PFSK-1 (cell line): ENCODE measurements at regions not wholly inside any gene's neighbourhood (a gene's known extent, or its start where the extent isn't known, plus 50 kb on each side); places are given as distances from the start of the nearest gene placed in this dataset.

ENCODE experiments used
- FOXP2 ChIP-seq: optimal IDR thresholded peaks from 2 replicates; pipeline ENCODE3; 2011; ENCODE audit warnings: borderline replicate concordance, control low read depth, inconsistent platforms; ENCODE audit not compliant: insufficient read depth; ENCODE audit errors: extremely low read length, extremely low read depth
- POLR2AphosphoS5 ChIP-seq: IDR thresholded peaks from 2 replicates; pipeline ENCODE4 v1.6.1; 2012; ENCODE audit warnings: low read depth, mild to moderate bottlenecking, control low read depth, low read length, moderate library complexity
- SIN3A ChIP-seq: IDR thresholded peaks from 2 replicates; pipeline ENCODE4 v1.6.1; 2012; ENCODE audit warnings: mild to moderate bottlenecking, low read length, moderate library complexity, borderline replicate concordance; ENCODE audit not compliant: insufficient read depth
- TAF1 ChIP-seq: IDR thresholded peaks from 2 replicates; pipeline ENCODE4 v1.6.1; 2012; ENCODE audit warnings: low read length, control low read depth, borderline replicate concordance; ENCODE audit not compliant: insufficient read depth
- TF ChIP-seq, protein P1 (sequence below), 2 experiments: IDR thresholded peaks; 2 replicates each; pipeline versions ENCODE4 v1.6.1 to v1.8.0; 2011 to 2012; ENCODE audit warnings: low read depth in 2 of 2, low read length in 2 of 2, control low read depth in 1 of 2, inconsistent platforms in 1 of 2, mild to moderate bottlenecking in 1 of 2, moderate library complexity in 1 of 2; ENCODE audit not compliant: insufficient read depth in 1 of 2

DNA sequence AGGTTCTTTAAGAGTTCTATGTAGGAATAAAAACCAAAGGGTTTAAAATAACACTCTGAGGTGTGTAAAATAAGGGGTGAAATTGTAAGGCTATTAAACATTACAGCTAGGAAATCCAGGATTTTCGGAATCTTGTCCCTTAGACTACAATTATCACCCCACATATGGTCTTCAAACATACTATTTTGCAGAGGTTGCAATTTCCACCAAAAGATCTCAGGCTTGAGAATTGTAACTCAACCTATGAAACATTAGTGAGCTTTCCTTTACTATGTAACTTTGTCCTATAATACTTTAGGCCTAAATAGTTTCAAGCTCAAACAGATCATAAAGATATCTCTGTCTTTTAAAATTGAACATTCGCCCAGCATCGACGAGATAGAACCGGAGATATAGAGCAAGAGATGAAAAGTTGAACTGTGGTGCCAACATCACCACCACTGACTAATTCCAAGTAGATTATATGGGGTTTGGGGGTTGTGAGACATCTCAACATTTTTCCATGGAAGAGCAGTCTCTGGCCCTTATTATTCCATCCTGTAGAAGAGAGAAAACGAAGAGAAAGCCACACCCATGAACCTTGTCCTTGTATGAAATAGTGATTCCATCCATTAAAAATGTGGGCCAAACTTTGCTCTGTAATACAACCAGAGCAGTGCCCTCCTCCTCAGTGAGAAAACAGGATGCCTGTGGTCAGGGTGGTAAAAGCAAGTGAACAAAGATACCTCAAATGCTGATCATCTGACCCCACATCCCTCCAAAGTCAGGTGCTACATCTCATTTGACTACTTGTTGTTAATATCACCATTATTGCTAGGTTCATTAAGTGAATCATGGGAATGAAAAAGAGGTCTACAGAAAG, 284.5 kb upstream of the GJE1 start:
- no peak for TF ChIP-seq POLR2AphosphoS5
- TF ChIP-seq, protein P1, sequence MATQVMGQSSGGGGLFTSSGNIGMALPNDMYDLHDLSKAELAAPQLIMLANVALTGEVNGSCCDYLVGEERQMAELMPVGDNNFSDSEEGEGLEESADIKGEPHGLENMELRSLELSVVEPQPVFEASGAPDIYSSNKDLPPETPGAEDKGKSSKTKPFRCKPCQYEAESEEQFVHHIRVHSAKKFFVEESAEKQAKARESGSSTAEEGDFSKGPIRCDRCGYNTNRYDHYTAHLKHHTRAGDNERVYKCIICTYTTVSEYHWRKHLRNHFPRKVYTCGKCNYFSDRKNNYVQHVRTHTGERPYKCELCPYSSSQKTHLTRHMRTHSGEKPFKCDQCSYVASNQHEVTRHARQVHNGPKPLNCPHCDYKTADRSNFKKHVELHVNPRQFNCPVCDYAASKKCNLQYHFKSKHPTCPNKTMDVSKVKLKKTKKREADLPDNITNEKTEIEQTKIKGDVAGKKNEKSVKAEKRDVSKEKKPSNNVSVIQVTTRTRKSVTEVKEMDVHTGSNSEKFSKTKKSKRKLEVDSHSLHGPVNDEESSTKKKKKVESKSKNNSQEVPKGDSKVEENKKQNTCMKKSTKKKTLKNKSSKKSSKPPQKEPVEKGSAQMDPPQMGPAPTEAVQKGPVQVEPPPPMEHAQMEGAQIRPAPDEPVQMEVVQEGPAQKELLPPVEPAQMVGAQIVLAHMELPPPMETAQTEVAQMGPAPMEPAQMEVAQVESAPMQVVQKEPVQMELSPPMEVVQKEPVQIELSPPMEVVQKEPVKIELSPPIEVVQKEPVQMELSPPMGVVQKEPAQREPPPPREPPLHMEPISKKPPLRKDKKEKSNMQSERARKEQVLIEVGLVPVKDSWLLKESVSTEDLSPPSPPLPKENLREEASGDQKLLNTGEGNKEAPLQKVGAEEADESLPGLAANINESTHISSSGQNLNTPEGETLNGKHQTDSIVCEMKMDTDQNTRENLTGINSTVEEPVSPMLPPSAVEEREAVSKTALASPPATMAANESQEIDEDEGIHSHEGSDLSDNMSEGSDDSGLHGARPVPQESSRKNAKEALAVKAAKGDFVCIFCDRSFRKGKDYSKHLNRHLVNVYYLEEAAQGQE (IDR thresholded peaks at IDR 0.05; ENCODE audit: insufficient read depth in 1 of 2, low read depth in 2 of 2, low read length in 2 of 2) = no peak
- TF ChIP-seq SIN3A = no peak
- TF ChIP-seq FOXP2 = no peak
- TF ChIP-seq TAF1 = no peak

DNA sequence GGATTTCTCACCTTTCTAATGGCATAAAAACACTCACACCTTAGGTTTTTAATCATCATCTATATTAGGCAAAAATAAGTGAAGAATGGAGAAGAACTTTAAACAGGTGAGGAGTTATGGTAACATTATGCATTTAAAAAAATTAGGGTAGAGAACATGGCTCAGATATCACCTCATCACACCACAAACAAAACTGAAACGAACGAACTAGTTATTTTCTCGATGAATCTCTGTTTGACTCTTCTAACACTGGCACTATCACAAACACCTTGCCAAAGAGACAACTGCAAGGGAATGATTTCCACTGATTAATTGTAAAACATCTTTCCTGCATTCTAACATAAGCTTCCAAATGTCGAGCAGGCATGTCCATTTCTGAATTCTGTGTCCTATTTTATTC, 286.1 kb upstream of the GJE1 start:
- TF ChIP-seq TAF1 = no peak
- TF ChIP-seq, protein P1 (IDR thresholded peaks at IDR 0.05; ENCODE audit: insufficient read depth in 1 of 2, low read depth in 2 of 2, low read length in 2 of 2) = no peak
- TF ChIP-seq SIN3A = no peak
- no peak for TF ChIP-seq FOXP2
- TF ChIP-seq POLR2AphosphoS5 = no peak

DNA sequence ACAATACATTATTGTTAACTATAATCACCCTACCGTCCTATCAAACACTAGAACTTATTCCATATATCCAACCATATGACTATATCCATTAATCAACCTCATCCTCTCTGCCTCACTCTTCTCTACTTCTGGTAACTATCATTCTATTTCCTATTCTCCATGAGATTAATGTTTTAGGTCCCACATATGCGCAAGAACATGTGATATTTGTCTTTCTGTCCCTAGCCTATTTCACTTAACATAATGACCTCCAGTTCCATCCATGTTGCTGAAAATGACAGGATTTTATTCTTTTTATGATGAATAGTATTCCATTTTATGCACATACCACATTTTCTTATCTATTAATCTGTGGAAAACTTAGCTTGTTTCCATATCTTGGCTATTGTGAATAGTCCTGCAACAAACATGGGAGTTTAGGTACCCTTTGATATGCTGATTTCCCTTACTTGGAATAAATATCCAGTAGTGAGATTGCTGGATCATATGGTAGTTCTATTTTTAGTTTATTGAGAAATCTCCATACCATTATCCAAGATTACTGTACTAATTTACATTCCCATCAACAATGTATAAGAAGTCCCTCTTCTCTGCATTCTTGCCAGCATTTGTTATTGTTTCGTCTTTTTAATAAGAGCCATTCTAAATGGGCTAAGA, 289.4 kb upstream of the GJE1 start:
- no peak for TF ChIP-seq TAF1
- TF ChIP-seq POLR2AphosphoS5 = no peak
- no peak for TF ChIP-seq SIN3A
- no peak for TF ChIP-seq FOXP2
- TF ChIP-seq, protein P1 (IDR thresholded peaks at IDR 0.05; ENCODE audit: insufficient read depth in 1 of 2, low read depth in 2 of 2, low read length in 2 of 2) = no peak

GRCh38 chr6:141833001-141833655, 299.6 kb upstream of the GJE1 start:
- TF ChIP-seq FOXP2 (no peak), TAF1 (no peak), POLR2AphosphoS5 (no peak), SIN3A (no peak)
- TF ChIP-seq, protein P1 (IDR thresholded peaks at IDR 0.05; ENCODE audit: insufficient read depth in 1 of 2, low read depth in 2 of 2, low read length in 2 of 2) = no peak
